ENCODE measurements at regions not wholly inside any gene's neighbourhood (a gene's known extent, or its start where the extent isn't known, plus 50 kb on each side); places are given as distances from the start of the nearest gene placed in this dataset.
A peak's percentile ranks its signal among the peaks of the same experiment; 100 is the strongest.
"Not testable (repeated sequence)": the region's sequence is repeated elsewhere in the genome, so short reads cannot be mapped to it uniquely, and the experiment has no call there.

GRCh38 chr16:31581065-31581464, 53.4 kb downstream of the AHSP start:
- not testable (repeated sequence) for DNase-seq (ENCODE audit: low spot score)

- DNase-seq (ENCODE audit: low spot score) = not testable (repeated sequence)
Measured at GRCh38 chr16:31601737-31602384, 74.2 kb downstream of the AHSP start.

- no peak for DNase-seq (ENCODE audit: low spot score)
Measured at GRCh38 chr16:31618130-31618529, 90.4 kb downstream of the AHSP start.

- DNase-seq (ENCODE audit: low spot score) = no peak
Measured at GRCh38 chr16:31636433-31636832, 108.7 kb downstream of the AHSP start.

DNA sequence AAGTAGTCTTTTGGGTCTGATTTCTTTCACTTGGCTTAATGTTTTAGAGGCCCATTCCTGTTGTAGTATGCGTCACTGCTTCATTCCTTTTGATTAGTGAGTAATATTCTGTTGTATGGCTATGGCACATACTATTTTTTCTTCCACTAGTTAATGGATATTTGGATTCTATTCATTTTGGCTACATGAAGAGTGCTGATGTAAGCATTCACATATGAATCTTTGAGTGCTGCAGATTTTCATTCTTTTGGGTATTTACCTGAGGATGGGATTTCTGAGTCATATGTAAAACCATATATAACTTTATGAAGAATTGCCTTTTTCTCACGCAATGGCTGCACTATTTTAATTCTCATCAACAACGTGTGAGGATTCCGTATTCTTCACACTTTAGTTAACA, 113.6 kb downstream of the AHSP start:
- DNase-seq (ENCODE audit: low spot score) = no peak

- not testable (repeated sequence) for DNase-seq (ENCODE audit: low spot score)
Measured at GRCh38 chr16:31655674-31656073, 128.0 kb downstream of the AHSP start.

GRCh38 chr16:31664683-31665482, 137.2 kb downstream of the AHSP start:
- no peak for DNase-seq (ENCODE audit: low spot score)

- no peak for DNase-seq (ENCODE audit: low spot score)
Measured at GRCh38 chr16:31674686-31675085, 147.0 kb downstream of the AHSP start.

- no peak for DNase-seq (ENCODE audit: low spot score)
Measured at GRCh38 chr16:31676731-31677130, 149.0 kb downstream of the AHSP start.

DNA sequence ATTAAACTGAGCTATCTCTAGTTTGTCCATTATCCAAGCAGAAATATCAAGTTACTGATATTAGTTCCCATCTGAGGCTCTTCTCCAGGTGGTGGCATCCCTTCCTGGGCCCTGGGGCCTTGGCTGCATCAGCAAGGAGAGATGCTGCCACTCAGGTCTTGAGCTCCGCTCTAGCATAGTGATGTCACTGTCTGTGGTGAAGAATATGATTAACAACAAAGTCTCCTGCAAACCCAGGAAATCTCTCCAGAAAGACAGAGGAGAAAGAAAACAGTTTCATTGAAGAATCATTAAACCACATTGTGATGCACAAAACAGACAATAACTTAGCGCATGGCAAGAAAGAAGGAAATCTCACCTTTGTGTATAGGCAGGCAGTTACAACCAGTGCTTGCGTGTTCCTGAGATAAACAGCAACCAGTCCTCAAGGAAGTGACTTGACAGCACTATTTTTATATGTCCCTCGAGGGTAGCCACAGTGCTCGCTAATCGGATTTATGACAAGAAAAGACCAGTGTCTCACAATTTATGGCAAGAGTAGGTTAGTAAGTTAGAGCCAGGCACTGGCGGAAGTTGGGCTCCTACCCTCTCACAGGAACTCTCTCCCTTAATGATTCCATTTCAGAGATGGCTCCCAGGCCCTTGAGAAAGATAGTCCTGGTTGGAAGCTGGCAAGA, 151.1 kb downstream of the AHSP start:
- DNase-seq (ENCODE audit: low spot score) = no peak

GRCh38 chr16:31689331-31689730, 161.6 kb downstream of the AHSP start:
- not testable (repeated sequence) for DNase-seq (ENCODE audit: low spot score)

- DNase-seq (ENCODE audit: low spot score) = not testable (repeated sequence)
Measured at GRCh38 chr16:31692338-31692737, 164.6 kb downstream of the AHSP start.

GRCh38 chr16:31693733-31694132, 166.0 kb downstream of the AHSP start:
- DNase-seq (ENCODE audit: low spot score) = no peak

DNA sequence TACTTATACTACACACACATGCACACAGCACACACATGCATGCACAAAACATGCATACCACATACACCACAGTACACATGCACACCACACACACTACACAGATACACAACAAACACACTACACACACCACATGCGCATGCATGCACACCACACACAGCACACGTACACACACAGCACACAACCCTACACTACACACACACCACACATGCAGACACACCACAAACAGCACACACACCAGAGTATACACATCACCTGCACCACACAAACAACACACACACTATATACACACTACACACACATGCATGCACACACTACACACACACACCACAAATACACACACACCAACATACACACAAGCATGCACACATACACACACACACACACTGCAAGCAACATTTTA, 166.8 kb downstream of the AHSP start:
- no peak for DNase-seq (ENCODE audit: low spot score)

DNA sequence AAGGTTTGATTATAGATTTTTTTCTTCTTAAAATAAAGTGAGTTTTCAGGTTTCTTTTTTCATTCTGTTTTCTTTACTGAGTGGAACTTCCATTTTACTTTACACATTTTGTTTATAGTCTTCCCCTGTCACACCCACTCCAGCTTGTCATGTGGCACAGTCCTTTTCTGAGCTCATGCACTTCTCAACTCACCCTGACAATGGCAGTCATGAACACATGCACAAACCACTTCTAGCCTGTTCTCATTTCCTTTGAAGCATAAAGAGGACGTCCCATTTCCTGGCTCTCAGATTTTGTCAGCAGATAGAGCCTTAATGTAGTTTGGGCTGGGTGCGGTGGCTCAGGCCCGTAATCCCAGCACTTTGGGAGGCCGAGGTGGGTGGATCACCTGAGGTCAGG, 168.0 kb downstream of the AHSP start:
- no peak for DNase-seq (ENCODE audit: low spot score)

DNA sequence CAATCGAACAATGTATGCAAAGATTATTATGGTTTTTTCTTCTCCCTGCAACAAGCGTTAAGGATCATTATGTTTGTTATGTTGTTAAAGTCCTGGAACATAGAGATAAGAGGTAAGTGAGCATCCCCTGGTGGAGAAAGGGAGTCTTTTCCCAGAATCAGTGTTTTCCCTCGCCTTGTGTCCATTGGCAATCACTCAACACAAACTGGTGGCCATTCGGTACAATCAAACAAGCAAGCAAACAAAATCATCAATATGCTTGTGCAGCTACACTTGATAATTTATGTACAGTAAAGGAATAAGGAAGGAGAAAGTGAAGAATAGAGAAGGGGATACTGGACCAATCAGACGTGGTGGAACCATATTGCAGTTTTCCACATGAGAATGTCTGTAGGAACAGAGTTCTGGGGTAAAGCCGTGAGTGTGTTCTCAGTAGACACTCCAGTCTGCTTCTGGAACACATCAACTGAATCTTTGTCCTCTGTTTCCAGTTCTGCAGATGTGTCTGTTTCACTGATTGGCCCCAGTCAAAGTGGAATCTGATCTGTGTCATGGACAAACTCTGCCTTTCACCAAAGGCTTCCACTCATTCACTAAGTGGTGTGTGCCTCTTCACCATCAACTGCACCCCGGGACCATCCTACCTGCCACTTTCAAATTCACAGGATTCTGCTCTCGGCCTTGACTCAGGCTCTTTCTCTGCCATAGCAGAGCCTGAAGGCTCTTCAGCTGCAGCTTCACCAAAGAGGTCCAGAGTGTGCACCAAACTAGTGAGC, 169.5 kb downstream of the AHSP start:
- DNase-seq (ENCODE audit: low spot score) = peak; percentile 62

DNA sequence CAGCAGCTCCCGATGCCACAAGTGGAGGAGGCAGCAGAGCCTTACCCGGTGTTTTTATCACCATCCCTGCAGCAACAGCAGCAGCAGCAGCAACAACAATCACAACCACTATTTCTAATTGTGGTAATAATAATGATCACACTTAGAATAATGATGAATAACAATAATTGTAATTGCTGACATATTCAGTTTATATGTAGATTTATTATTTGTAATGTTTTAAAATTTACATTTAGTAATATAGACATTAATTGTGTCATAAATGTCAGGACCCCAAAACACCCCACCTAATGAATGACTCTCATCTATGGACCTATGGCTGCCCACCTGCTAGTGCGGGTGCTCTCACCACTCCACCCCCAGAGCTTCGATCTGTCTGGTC, 170.0 kb downstream of the AHSP start:
- no peak for DNase-seq (ENCODE audit: low spot score)

GRCh38 chr16:31698901-31699300, 171.2 kb downstream of the AHSP start:
- no peak for DNase-seq (ENCODE audit: low spot score)

DNA sequence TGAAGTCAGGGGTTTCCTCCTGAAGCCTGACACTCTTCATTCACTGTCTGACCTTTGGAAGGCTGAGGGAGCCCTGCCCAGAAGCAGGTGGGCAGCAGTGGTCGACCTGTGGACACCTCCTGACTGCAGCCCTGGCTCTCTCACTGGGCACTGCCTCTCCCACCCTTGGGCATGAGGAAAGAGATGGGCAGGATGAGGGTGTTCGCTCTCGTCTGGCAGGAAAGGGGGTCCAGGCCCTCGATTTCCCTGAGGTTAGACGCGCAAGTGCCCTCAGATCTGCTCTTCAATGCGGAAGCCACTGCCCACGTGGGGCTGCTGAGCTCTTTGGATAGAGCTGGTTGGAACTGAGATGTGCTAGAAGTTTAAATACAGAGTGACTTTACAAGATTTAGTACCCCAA, 171.9 kb downstream of the AHSP start:
- DNase-seq (ENCODE audit: low spot score) = no peak

GRCh38 chr16:31700200-31700529, 172.5 kb downstream of the AHSP start:
- no peak for DNase-seq (ENCODE audit: low spot score)

DNA sequence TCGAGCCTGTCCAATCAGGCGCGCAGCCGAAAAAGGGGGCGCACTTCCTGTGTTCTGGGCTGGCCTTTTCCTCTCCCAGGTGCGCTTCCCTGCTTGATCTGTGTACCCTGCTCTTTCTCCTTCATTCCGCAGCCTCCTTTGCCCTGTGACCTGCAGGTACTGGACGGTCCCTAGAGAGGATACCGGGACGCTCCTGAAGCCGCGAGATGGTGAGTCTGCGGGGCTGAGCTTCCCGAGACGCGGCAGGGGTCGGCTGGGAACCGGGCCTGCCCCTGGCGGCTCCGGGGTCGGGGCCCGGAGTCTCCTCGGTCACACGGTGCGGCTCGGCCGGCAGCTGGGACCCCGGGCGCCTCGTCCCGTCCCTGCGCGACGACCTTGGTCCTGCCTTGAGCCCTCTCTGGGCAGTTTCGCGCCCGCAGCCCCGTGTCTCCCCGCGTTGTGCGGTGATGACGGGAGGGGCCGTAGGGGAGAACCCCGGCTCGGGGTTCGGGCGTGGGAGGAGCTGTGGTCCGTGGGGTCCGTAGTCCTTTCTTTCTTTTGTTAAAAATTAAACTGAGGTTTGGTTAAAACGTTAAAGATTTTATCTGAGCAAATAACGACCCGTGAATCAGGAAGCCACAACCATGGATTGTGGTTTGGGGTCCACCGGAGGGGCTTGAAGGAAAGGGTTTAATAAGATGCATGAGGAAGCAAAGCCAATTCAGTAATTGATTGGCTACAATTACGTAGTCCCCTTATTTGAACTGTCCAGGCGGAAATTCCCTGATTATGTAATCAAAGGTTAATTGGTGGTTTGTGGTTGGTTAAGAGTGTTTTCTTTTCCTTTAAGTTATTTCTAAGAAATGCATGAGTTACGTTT, 172.8 kb upstream of the ZNF267 start:
- DNase-seq (ENCODE audit: low spot score) = peak; percentile 63

GRCh38 chr16:31701734-31702133, 171.9 kb upstream of the ZNF267 start:
- DNase-seq (ENCODE audit: low spot score) = no peak
